ENCODE measurements at regions not wholly inside any gene's neighbourhood (a gene's known extent, or its start where the extent isn't known, plus 50 kb on each side); places are given as distances from the start of the nearest gene placed in this dataset.

GRCh38 chr18:25463726-25464125 is 111.8 kb upstream of the ZNF521 start:
- H3K27me3 ChIP-seq (ENCODE audit: low read depth): no peaks in the 10 kb centered on the region
- H3K4me3 ChIP-seq: no peak overlapping the region
- H3K9me3 ChIP-seq (replicated peaks): no peaks in the 10 kb centered on the region
- TF ChIP-seq CTCF (IDR thresholded peaks at IDR 0.05; ENCODE audit: borderline replicate concordance): no peak
- H3K27ac ChIP-seq (replicated peaks): no peak overlapping the region
- intact Hi-C loops (cut with micrococcal nuclease): no loop called here
- DNase-seq: no peak
- no peaks in the 10 kb centered on the region for H3K36me3 ChIP-seq
- peaks cover 19% of the 10 kb centered on the region for H3K4me1 ChIP-seq

- intact Hi-C loops (cut with micrococcal nuclease): no loop called here
- Histone ChIP-seq H3K36me3 (no peaks in the 10 kb centered on the region), H3K4me1 (no peaks in the 10 kb centered on the region), H3K27me3 (ENCODE audit: low read depth) (no peaks in the 10 kb centered on the region), H3K9me3 (replicated peaks) (no peaks in the 10 kb centered on the region), H3K27ac (replicated peaks) (no peak overlapping the region), H3K4me3 (no peak overlapping the region)
- no peak for TF ChIP-seq CTCF (IDR thresholded peaks at IDR 0.05; ENCODE audit: borderline replicate concordance)
- no peak for DNase-seq
These were observed 107.8 kb upstream of the ZNF521 start for GRCh38 chr18:25459814-25460213.

- intact Hi-C loops (cut with micrococcal nuclease): no loop called here
- Histone ChIP-seq H3K27ac (replicated peaks) (no peak overlapping the region), H3K4me1 (peaks cover 4% of the 10 kb centered on the region), H3K4me3 (no peak overlapping the region), H3K27me3 (ENCODE audit: low read depth) (no peaks in the 10 kb centered on the region), H3K9me3 (replicated peaks) (no peaks in the 10 kb centered on the region), H3K36me3 (no peaks in the 10 kb centered on the region)
- no peak for DNase-seq
- no peak for TF ChIP-seq CTCF (IDR thresholded peaks at IDR 0.05; ENCODE audit: borderline replicate concordance)
These were observed 105.6 kb upstream of the ZNF521 start for GRCh38 chr18:25457601-25458000.

GRCh38 chr18:25457126-25457525 is 105.2 kb upstream of the ZNF521 start:
- intact Hi-C loops (cut with micrococcal nuclease): no loop called here
- H3K36me3 ChIP-seq: no peaks in the 10 kb centered on the region
- peaks cover under 1% of the 10 kb centered on the region for H3K9me3 ChIP-seq (replicated peaks)
- no peak overlapping the region for H3K27ac ChIP-seq (replicated peaks)
- no peak overlapping the region for H3K4me3 ChIP-seq
- no peak for TF ChIP-seq CTCF (IDR thresholded peaks at IDR 0.05; ENCODE audit: borderline replicate concordance)
- peaks cover 4% of the 10 kb centered on the region for H3K4me1 ChIP-seq
- H3K27me3 ChIP-seq (ENCODE audit: low read depth): no peaks in the 10 kb centered on the region
- DNase-seq: no peak

GRCh38 chr18:25456334-25457010 is 104.5 kb upstream of the ZNF521 start:
- no peak for DNase-seq
- H3K27ac ChIP-seq (replicated peaks): no peak overlapping the region
- no peak overlapping the region for H3K4me3 ChIP-seq
- no peaks in the 10 kb centered on the region for H3K36me3 ChIP-seq
- no peaks in the 10 kb centered on the region for H3K27me3 ChIP-seq (ENCODE audit: low read depth)
- H3K9me3 ChIP-seq (replicated peaks): peaks cover 7% of the 10 kb centered on the region
- TF ChIP-seq CTCF (IDR thresholded peaks at IDR 0.05; ENCODE audit: borderline replicate concordance): no peak
- H3K4me1 ChIP-seq: peaks cover 4% of the 10 kb centered on the region
- intact Hi-C loops (cut with micrococcal nuclease): no loop called here
